ENCODE measurements at regions not wholly inside any gene's neighbourhood (a gene's known extent, or its start where the extent isn't known, plus 50 kb on each side); places are given as distances from the start of the nearest gene placed in this dataset.
A peak's percentile ranks its signal among the peaks of the same experiment; 100 is the strongest.

DNA sequence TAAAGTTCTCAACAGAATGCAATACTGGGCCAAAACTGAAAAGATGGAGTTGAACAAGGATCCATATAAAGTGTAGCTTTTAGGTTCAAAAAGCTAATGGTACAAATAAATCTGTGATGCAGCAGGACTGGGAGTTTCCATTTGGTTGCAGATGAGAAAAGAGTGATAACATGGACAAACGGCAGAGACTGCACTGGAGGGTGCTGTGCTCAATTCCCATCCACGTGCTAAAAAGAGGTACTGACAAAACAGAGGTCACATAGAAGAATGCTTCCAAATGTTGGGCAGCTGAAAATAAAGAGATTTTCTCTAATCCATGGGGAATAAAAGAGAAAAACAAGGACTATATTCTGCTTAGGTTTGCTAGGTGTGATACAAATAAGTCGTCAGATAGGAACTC lies 461.6 kb downstream of the LIG4 start:
- WGBS, 2 donors, result 44 to 52% methylated on average over 3 of the region's 3 CpGs
- H3K4me1 ChIP-seq (ENCODE audit: control insufficient read depth in 5 of 5, insufficient read depth in 5 of 5, low read length in 5 of 5), result peaks cover 0 to 24% (median 0%) of the 10 kb centered on the region in 5 donors
- no peak for ATAC-seq (ENCODE audit: insufficient read depth, low FRiP score)

DNA sequence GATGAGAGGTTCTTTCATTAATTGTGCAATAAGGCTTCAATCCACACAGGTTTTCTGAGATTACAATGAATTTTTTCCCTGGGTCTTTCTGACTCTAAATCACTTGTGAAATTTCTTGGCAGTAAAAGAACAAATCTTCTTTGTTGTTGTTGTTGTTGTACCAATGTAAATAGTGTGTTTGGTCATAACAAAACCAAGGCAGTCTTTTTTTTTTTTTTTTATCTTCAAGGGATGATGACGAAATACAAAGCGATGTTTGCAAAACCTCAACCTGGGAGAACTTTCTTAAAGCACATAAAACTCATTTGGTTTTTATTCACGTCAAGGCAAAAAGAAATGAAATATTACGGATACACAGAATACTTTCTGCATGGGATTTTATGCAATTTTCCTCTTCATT lies 462.0 kb downstream of the LIG4 start:
- no peaks in the 10 kb centered on the region for H3K27me3 ChIP-seq (ENCODE audit: control insufficient read depth in 3 of 3, insufficient read depth in 3 of 3, low read length in 2 of 3)

More for the DNA sequence above, 461.6 kb downstream of the LIG4 start:
- Histone ChIP-seq H3K4me3 (no peak overlapping the region), H3K36me3 (ENCODE audit: control insufficient read depth in 4 of 4, insufficient read depth in 4 of 4, low read length in 4 of 4) (peaks cover 0 to 2% (median under 1%) of the 10 kb centered on the region in 4 donors), H3K27me3 (ENCODE audit: control insufficient read depth in 3 of 3, insufficient read depth in 3 of 3, low read length in 2 of 3) (no peaks in the 10 kb centered on the region), H3K27ac (ENCODE audit: low read depth in 1 of 2, low read length in 1 of 2) (no peak overlapping the region), H3K9ac (ENCODE audit: insufficient read depth in 1 of 2, low read length in 2 of 2) (no peak overlapping the region), H3K9me3 (ENCODE audit: control insufficient read depth in 4 of 4, insufficient read depth in 3 of 4, low read length in 3 of 4) (no peaks in the 10 kb centered on the region)
- TF ChIP-seq, protein P1, sequence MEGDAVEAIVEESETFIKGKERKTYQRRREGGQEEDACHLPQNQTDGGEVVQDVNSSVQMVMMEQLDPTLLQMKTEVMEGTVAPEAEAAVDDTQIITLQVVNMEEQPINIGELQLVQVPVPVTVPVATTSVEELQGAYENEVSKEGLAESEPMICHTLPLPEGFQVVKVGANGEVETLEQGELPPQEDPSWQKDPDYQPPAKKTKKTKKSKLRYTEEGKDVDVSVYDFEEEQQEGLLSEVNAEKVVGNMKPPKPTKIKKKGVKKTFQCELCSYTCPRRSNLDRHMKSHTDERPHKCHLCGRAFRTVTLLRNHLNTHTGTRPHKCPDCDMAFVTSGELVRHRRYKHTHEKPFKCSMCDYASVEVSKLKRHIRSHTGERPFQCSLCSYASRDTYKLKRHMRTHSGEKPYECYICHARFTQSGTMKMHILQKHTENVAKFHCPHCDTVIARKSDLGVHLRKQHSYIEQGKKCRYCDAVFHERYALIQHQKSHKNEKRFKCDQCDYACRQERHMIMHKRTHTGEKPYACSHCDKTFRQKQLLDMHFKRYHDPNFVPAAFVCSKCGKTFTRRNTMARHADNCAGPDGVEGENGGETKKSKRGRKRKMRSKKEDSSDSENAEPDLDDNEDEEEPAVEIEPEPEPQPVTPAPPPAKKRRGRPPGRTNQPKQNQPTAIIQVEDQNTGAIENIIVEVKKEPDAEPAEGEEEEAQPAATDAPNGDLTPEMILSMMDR (IDR thresholded peaks at IDR 0.05; ENCODE audit: control extremely low read depth, extremely low read depth), result no peak
- DNase-seq, result no peak

DNA sequence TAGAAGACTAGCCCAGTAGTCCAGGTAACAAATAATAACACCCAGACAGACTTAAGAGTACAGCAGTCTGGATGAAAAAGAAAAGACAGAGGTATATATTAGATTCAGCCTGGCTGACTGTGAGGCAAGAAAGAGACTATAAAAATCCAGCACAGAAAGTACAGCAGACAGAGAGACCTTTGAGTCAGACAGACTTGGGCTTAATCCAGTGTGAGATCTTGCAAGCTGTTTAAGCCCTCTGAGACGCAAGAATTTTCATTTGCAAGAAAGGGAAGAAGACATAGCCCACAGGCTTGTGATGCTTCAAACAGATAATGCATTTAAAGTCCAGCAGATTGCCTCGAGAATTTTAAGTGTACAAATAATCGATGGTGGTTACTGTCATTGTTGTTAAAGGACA lies 471.4 kb downstream of the LIG4 start:
- Histone ChIP-seq H3K9ac (ENCODE audit: insufficient read depth in 1 of 2, low read length in 2 of 2) (no peak overlapping the region), H3K9me3 (ENCODE audit: control insufficient read depth in 4 of 4, insufficient read depth in 3 of 4, low read length in 3 of 4) (peaks cover 0 to 2% (median 0%) of the 10 kb centered on the region in 4 donors), H3K27ac (ENCODE audit: low read depth in 1 of 2, low read length in 1 of 2) (no peak overlapping the region), H3K36me3 (ENCODE audit: control insufficient read depth in 4 of 4, insufficient read depth in 4 of 4, low read length in 4 of 4) (no peaks in the 10 kb centered on the region), H3K4me3 (no peak overlapping the region), H3K4me1 (ENCODE audit: control insufficient read depth in 5 of 5, insufficient read depth in 5 of 5, low read length in 5 of 5) (peaks cover 0 to 16% (median 0%) of the 10 kb centered on the region in 5 donors), H3K27me3 (ENCODE audit: control insufficient read depth in 3 of 3, insufficient read depth in 3 of 3, low read length in 2 of 3) (no peaks in the 10 kb centered on the region)
- peak in 2 of 3 donors; percentile 34 to 53 for DNase-seq
- WGBS, 2 donors, result 76 to 81% methylated on average over 3 of the region's 3 CpGs
- no peak for ATAC-seq (ENCODE audit: insufficient read depth, low FRiP score)
- TF ChIP-seq, protein P1 (IDR thresholded peaks at IDR 0.05; ENCODE audit: control extremely low read depth, extremely low read depth), result no peak

More for the DNA sequence above, 462.0 kb downstream of the LIG4 start:
- ATAC-seq (ENCODE audit: insufficient read depth, low FRiP score) (no peak), DNase-seq (peak in 2 of 3 donors; percentile 31 to 67)
- Histone ChIP-seq H3K36me3 (ENCODE audit: control insufficient read depth in 4 of 4, insufficient read depth in 4 of 4, low read length in 4 of 4) (peaks cover 0 to 2% (median 0%) of the 10 kb centered on the region in 4 donors), H3K9ac (ENCODE audit: insufficient read depth in 1 of 2, low read length in 2 of 2) (no peak overlapping the region), H3K27ac (ENCODE audit: low read depth in 1 of 2, low read length in 1 of 2) (no peak overlapping the region), H3K9me3 (ENCODE audit: control insufficient read depth in 4 of 4, insufficient read depth in 3 of 4, low read length in 3 of 4) (no peaks in the 10 kb centered on the region), H3K4me3 (no peak overlapping the region), H3K4me1 (ENCODE audit: control insufficient read depth in 5 of 5, insufficient read depth in 5 of 5, low read length in 5 of 5) (peaks cover 0 to 24% (median 0%) of the 10 kb centered on the region in 5 donors)
- TF ChIP-seq, protein P1 (IDR thresholded peaks at IDR 0.05; ENCODE audit: control extremely low read depth, extremely low read depth), result no peak
- 82% methylated on average over 4 of the region's 4 CpGs for WGBS, 2 donors

DNA sequence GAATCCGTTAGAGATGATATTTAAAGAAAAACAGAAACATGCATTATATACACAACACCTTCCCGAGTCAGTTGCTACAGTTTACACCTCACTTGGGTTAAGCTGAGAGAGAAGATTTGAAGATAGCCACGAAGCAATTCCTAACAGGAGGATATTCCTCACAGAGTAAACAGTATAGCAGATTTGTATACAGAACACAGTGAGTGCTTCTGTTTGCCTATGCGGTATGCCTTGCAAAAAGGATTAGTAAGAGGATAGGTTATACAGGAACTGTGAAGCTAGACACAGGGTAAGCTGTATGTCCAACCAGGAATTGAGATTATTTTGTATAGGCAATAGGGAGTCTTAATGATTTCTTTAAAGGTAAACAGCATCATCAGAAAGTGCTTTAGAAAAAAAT lies 471.8 kb downstream of the LIG4 start:
- Histone ChIP-seq H3K9me3 (ENCODE audit: control insufficient read depth in 4 of 4, insufficient read depth in 3 of 4, low read length in 3 of 4) (peaks cover 0 to 2% (median 0%) of the 10 kb centered on the region in 4 donors), H3K27me3 (ENCODE audit: control insufficient read depth in 3 of 3, insufficient read depth in 3 of 3, low read length in 2 of 3) (no peaks in the 10 kb centered on the region), H3K4me3 (no peak overlapping the region), H3K36me3 (ENCODE audit: control insufficient read depth in 4 of 4, insufficient read depth in 4 of 4, low read length in 4 of 4) (no peaks in the 10 kb centered on the region), H3K9ac (ENCODE audit: insufficient read depth in 1 of 2, low read length in 2 of 2) (no peak overlapping the region), H3K4me1 (ENCODE audit: control insufficient read depth in 5 of 5, insufficient read depth in 5 of 5, low read length in 5 of 5) (peaks cover 0 to 16% (median 0%) of the 10 kb centered on the region in 5 donors), H3K27ac (ENCODE audit: low read depth in 1 of 2, low read length in 1 of 2) (no peak overlapping the region)
- 35 to 49% methylated on average over 4 of the region's 4 CpGs for WGBS, 2 donors
- TF ChIP-seq, protein P1 (IDR thresholded peaks at IDR 0.05; ENCODE audit: control extremely low read depth, extremely low read depth), result no peak
- ATAC-seq (ENCODE audit: insufficient read depth, low FRiP score), result no peak
- no peak for DNase-seq

All from lung (tissue), 11 donors.